Right cardiac atrium (tissue), 5 donors: ENCODE measurements at regions not wholly inside any gene's neighbourhood (a gene's known extent, or its start where the extent isn't known, plus 50 kb on each side); places are given as distances from the start of the nearest gene placed in this dataset.
A peak's percentile ranks its signal among the peaks of the same experiment; 100 is the strongest.

ENCODE experiments used
- ATAC-seq, 2 donors: fragments of 200-7000 bp; cut with Tn5 transposase; one replicate each; pipeline versions ENCODE4 v1.8.0 to v1.9.1; 2020; ENCODE audit warnings: moderate library complexity in 2 of 2, mild to moderate bottlenecking in 1 of 2
- DNase-seq, 3 donors: peaks; one replicate each; pipeline ENCODE4 v3.0.0-alpha.2; 2020
- H3K27ac ChIP-seq: one replicate; pipeline ENCODE4 v1.5.1; 2013; ENCODE audit warnings: mild to moderate bottlenecking, low read length, control low read depth, moderate library complexity
- H3K27me3 ChIP-seq: one replicate; pipeline ENCODE4 v1.6.1; 2013; ENCODE audit not compliant: control insufficient read depth, insufficient read depth
- H3K4me1 ChIP-seq: one replicate; pipeline ENCODE4 v1.6.1; 2013; ENCODE audit warnings: low read length; ENCODE audit not compliant: control insufficient read depth, insufficient read depth
- H3K4me3 ChIP-seq: one replicate; pipeline ENCODE4 v1.5.1; 2013; ENCODE audit warnings: low read length, control low read depth
- H3K9me3 ChIP-seq: one replicate; pipeline ENCODE4 v1.6.1; 2013; ENCODE audit warnings: low read length; ENCODE audit not compliant: control insufficient read depth
- WGBS: extraction: QIAGEN DNeasy Blood & Tissue Kit; methylation state at CpG from one replicate; pipeline ENCODE4 v1.1.7; 2013; 5-methylcytosine and 5-hydroxymethylcytosine counted together
- intact Hi-C, 4 donors: fragments of 100-400 bp; cut with DNase I; formaldehyde crosslinking; loops; one replicate each; pipeline versions ENCODE4 v1.11.0 to v1.14.0; 2022 to 2023
- donor health status: healthy with polysubstance abuse.
- donor health status: DM: no; HTN: yes; CAD: no.
- donor health status: DM: no; HTN: no; CAD: no.
- donor health status: DM: no; HTN: yes; CAD: no; lungs with severe emphysema.
- donor health status: DM: yes; HTN: yes; CAD: no.

- H3K27ac ChIP-seq = no peak overlapping the region
- H3K27me3 ChIP-seq = no peaks in the 10 kb centered on the region
- WGBS = 45% methylated on average over 2 of the region's 2 CpGs
- DNase-seq (no peak), ATAC-seq (no peak)
- no peaks in the 10 kb centered on the region for H3K4me1 ChIP-seq
- intact Hi-C loops = no loop called here
- H3K9me3 ChIP-seq = no peaks in the 10 kb centered on the region
- H3K4me3 ChIP-seq = no peak overlapping the region
Observed at GRCh38 chr2:22701561-22702160, 683.3 kb upstream of the KLHL29 start.

DNA sequence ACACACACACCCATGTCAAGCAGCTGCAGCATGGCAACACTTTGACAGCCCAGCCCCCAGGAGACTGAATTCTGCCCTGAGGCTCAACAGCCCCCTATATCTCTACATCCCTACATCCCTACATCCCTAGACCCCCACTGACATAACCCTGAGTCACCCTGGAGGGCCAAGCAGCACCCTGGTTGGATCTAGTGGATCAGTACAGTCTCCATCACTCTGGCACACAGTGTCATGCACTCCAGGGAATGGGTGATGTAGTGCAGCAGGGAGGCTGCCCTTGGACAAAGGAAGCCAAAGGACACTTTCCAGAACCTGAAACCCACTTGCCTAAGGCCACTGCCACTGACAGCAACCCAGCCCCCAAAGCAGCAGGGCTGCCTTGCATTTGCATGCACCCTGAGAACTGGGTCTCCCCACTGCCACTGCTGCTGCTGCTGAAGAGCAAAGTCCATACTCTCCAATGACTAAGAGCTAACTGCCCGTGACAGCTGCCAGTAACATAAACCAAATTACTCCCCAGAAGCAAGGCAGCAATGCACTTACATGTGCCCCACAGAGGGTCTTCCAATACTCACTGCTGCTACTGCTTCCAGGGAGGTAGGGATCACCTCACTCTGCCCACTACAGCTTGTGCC is 681.6 kb upstream of the KLHL29 start:
- no peaks in the 10 kb centered on the region for H3K4me1 ChIP-seq
- no peak overlapping the region for H3K4me3 ChIP-seq
- H3K9me3 ChIP-seq = no peaks in the 10 kb centered on the region
- no peak overlapping the region for H3K27ac ChIP-seq
- whole genome bisulfite sequencing = 93% methylated on average over 1 of the region's 1 CpG
- no peaks in the 10 kb centered on the region for H3K27me3 ChIP-seq
- intact Hi-C loops = no loop called here
- ATAC-seq (peak in 1 of 2 donors; percentile 22), DNase-seq (no peak)

- ATAC-seq = no peak
- intact Hi-C loops = no loop called here
- no peak overlapping the region for H3K4me3 ChIP-seq
- no peaks in the 10 kb centered on the region for H3K4me1 ChIP-seq
- H3K27ac ChIP-seq = no peak overlapping the region
- DNase-seq = no peak
- no peaks in the 10 kb centered on the region for H3K9me3 ChIP-seq
- no peaks in the 10 kb centered on the region for H3K27me3 ChIP-seq
Observed at GRCh38 chr2:22719396-22719795, 665.6 kb upstream of the KLHL29 start.

GRCh38 chr2:22729466-22729865 is 655.5 kb upstream of the KLHL29 start:
- no peaks in the 10 kb centered on the region for H3K27me3 ChIP-seq
- no peak for ATAC-seq
- H3K9me3 ChIP-seq = no peaks in the 10 kb centered on the region
- 34% methylated on average over 5 of the region's 5 CpGs for WGBS
- no peaks in the 10 kb centered on the region for H3K4me1 ChIP-seq
- intact Hi-C loops = no loop called here
- DNase-seq = no peak
- H3K27ac ChIP-seq = no peak overlapping the region
- no peak overlapping the region for H3K4me3 ChIP-seq

DNA sequence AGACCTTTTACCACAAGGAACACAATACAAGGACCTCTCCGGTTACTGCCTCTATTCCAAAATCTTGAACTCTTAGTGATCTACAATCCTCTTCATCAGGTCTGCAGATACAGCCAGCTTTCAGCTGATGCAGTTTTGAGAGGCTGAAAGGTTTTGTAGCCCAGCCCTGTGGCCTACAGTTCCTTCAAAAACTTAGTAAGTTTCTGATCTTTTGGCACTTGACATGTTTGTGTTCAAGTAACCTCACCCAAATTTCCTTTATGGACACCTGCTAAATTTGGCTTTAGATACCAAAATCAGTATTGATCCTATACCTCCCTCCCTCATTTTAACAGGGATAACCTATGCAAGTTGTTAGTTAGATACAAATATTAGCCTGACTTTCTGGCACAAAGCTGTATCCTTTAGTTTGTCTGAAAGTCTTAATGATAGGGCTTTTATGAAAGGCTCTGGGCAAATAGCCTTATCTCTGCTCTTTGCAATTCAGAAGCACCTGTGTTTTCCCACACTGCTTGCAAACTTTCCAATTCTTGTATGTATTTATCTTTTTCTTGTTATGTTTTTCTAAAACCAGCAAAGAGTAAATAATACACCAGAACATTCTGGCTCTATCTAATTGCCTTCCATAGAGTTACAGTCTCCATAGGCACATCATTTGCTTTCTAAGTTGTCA is 650.5 kb upstream of the KLHL29 start:
- H3K27me3 ChIP-seq = no peaks in the 10 kb centered on the region
- WGBS = 98% methylated on average over 1 of the region's 1 CpG
- no peaks in the 10 kb centered on the region for H3K4me1 ChIP-seq
- intact Hi-C loops = no loop called here
- no peaks in the 10 kb centered on the region for H3K9me3 ChIP-seq
- no peak for DNase-seq
- ATAC-seq = no peak
- H3K4me3 ChIP-seq = no peak overlapping the region
- no peak overlapping the region for H3K27ac ChIP-seq

DNA sequence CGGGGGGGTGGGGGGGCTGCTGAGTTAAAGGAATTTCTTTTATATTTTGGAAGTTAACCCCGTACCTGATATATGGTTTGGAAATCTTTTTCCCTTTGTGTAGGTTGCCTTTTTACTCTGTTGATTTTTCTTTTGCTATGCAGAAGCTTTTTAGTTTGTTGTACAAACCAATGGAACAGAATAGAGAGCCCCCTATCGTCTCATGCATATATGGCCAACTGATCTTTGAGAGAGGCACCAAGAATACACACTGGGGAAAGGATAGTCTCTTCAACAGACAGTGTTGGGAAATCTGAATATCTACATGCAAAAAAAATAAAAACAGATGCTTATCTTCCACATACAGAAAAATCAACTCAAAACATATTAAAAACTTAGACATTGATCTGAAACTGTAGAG is 647.8 kb upstream of the KLHL29 start:
- Histone ChIP-seq H3K4me3 (no peak overlapping the region), H3K27ac (no peak overlapping the region), H3K4me1 (no peaks in the 10 kb centered on the region), H3K27me3 (no peaks in the 10 kb centered on the region), H3K9me3 (no peaks in the 10 kb centered on the region)
- DNase-seq (no peak), ATAC-seq (no peak)
- WGBS = 61% methylated on average over 3 of the region's 3 CpGs
- intact Hi-C loops = no loop called here

GRCh38 chr2:22741216-22741615 is 643.8 kb upstream of the KLHL29 start:
- ATAC-seq (no peak), DNase-seq (no peak)
- Histone ChIP-seq H3K9me3 (no peaks in the 10 kb centered on the region), H3K4me3 (no peak overlapping the region), H3K27me3 (no peaks in the 10 kb centered on the region), H3K27ac (no peak overlapping the region), H3K4me1 (no peaks in the 10 kb centered on the region)
- intact Hi-C loops = no loop called here
- WGBS = 25% methylated on average over 3 of the region's 3 CpGs

DNA sequence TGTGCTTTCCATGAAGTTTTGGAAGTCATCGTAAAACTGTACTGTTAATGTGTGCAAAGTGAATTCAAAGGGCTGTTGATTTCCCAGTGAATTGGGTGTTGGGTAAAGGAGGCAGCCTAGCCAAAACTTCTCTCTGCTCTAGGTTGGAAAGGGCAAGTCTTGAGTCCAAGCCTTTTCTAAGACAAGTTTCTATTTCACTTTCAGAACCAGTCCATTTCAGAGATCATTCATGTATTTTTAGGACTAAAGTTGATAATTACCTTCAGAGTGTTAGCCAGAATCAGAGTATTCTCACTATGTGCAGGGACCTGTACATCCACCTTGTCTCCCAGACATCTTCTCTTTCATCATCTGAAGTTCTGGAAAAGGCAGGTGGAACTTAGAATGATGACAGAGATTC is 636.1 kb upstream of the KLHL29 start:
- no peak for DNase-seq
- no peak for ATAC-seq
- no peak overlapping the region for H3K27ac ChIP-seq
- intact Hi-C loops = no loop called here
- no peaks in the 10 kb centered on the region for H3K4me1 ChIP-seq
- no peak overlapping the region for H3K4me3 ChIP-seq
- no peaks in the 10 kb centered on the region for H3K27me3 ChIP-seq
- H3K9me3 ChIP-seq = no peaks in the 10 kb centered on the region
- WGBS = 87% methylated on average over 1 of the region's 1 CpG

GRCh38 chr2:22753476-22753875 is 631.5 kb upstream of the KLHL29 start:
- Histone ChIP-seq H3K27me3 (no peaks in the 10 kb centered on the region), H3K4me1 (no peaks in the 10 kb centered on the region)
- intact Hi-C loops = no loop called here

GRCh38 chr2:22756276-22757043 is 628.5 kb upstream of the KLHL29 start:
- ATAC-seq (no peak), DNase-seq (no peak)
- 85% methylated on average over 9 of the region's 9 CpGs for WGBS
- Histone ChIP-seq H3K27me3 (no peaks in the 10 kb centered on the region), H3K4me1 (no peaks in the 10 kb centered on the region), H3K9me3 (no peaks in the 10 kb centered on the region), H3K27ac (no peak overlapping the region), H3K4me3 (no peak overlapping the region)
- intact Hi-C loops = no loop called here

More at GRCh38 chr2:22753476-22753875, 631.5 kb upstream of the KLHL29 start:
- H3K27ac ChIP-seq = no peak overlapping the region
- H3K4me3 ChIP-seq = no peak overlapping the region
- ATAC-seq (no peak), DNase-seq (no peak)
- H3K9me3 ChIP-seq = no peaks in the 10 kb centered on the region
- 70% methylated on average over 7 of the region's 7 CpGs for WGBS

DNA sequence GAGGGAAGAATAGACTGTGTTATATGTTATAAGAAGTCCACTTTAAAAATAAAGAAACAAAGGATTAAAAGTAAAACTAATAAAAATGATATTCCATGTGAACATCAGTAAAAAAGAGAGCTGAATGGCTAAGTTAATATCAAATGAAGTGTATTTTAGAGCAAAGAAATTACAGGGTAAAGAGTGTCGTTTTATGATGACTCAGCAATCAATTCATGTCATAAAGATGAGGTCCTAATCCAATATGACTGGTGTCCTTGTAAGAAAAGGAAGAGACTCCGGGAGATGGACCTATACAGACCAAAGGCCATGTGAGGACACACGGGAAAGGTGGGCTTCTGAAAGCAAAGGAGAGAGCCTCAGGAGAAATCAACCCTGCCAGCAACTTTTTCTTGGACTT is 615.5 kb upstream of the KLHL29 start:
- no peak for ATAC-seq

More for the DNA sequence above, 615.5 kb upstream of the KLHL29 start:
- intact Hi-C loops = no loop called here
- H3K4me3 ChIP-seq = no peak overlapping the region
- 66% methylated on average over 3 of the region's 3 CpGs for WGBS
- no peaks in the 10 kb centered on the region for H3K9me3 ChIP-seq
- DNase-seq = no peak
- H3K4me1 ChIP-seq = no peaks in the 10 kb centered on the region
- no peaks in the 10 kb centered on the region for H3K27me3 ChIP-seq
- H3K27ac ChIP-seq = no peak overlapping the region
